A549 (cell line): ENCODE measurements at regions not wholly inside any gene's neighbourhood (a gene's known extent, or its start where the extent isn't known, plus 50 kb on each side); places are given as distances from the start of the nearest gene placed in this dataset.

Experiments used
- CTCF ChIP-seq: fragments of >200 bp; sonication (Bioruptor Twin); formaldehyde crosslinking; IDR thresholded peaks from 3 replicates; pipeline ENCODE4 v1.5.1; 2016
- EHF ChIP-seq: fragments of 250-450 bp; sonication (Bioruptor Pico); IDR thresholded peaks from 2 replicates; pipeline ENCODE4 v1.5.0; 2020; ENCODE audit warnings: mild to moderate bottlenecking
- EP300 ChIP-seq, 2 experiments: fragments of >200 bp; sonication (Bioruptor Twin); formaldehyde crosslinking; IDR thresholded peaks; 2 replicates in 1 of 2; 3 replicates in 1 of 2; pipeline ENCODE4 v1.6.1; 2016 to 2017
- HES2 ChIP-seq: fragments of >200 bp; sonication (Bioruptor Twin); formaldehyde crosslinking; IDR thresholded peaks from 2 replicates; pipeline ENCODE4 v1.6.1; 2016
- JUN ChIP-seq, 2 experiments: fragments of >200 bp; sonication (Bioruptor Twin); formaldehyde crosslinking; IDR thresholded peaks; 2 replicates in 1 of 2; 3 replicates in 1 of 2; pipeline ENCODE4 v1.6.1; 2016 to 2017
- MYC ChIP-seq: IDR thresholded peaks from 2 replicates; pipeline ENCODE4 v1.6.1; 2012; ENCODE audit warnings: mild to moderate bottlenecking, inconsistent platforms, low read length, improper control_type of control experiment, borderline replicate concordance
- PHF8 ChIP-seq: fragments of 200-600 bp; sonication (generic); IDR thresholded peaks from 2 replicates; pipeline ENCODE4 v1.6.1; 2016; ENCODE audit warnings: low read depth, mild to moderate bottlenecking, antibody characterized with exemption, moderate library complexity, borderline replicate concordance
- POLR2A ChIP-seq: IDR thresholded peaks from 2 replicates; pipeline ENCODE4 v1.6.1; 2012; ENCODE audit warnings: mild to moderate bottlenecking, low read length
- SMC3 ChIP-seq: fragments of >200 bp; sonication (Bioruptor Twin); formaldehyde crosslinking; IDR thresholded peaks from 3 replicates; pipeline ENCODE4 v1.6.1; 2018; ENCODE audit warnings: inconsistent platforms
- ZNF302 ChIP-seq: fragments of 250-450 bp; sonication (Bioruptor Pico); IDR thresholded peaks from 2 replicates; pipeline ENCODE4 v1.9.0; 2021; ENCODE audit warnings: inconsistent platforms, mild to moderate bottlenecking, moderate library complexity

DNA sequence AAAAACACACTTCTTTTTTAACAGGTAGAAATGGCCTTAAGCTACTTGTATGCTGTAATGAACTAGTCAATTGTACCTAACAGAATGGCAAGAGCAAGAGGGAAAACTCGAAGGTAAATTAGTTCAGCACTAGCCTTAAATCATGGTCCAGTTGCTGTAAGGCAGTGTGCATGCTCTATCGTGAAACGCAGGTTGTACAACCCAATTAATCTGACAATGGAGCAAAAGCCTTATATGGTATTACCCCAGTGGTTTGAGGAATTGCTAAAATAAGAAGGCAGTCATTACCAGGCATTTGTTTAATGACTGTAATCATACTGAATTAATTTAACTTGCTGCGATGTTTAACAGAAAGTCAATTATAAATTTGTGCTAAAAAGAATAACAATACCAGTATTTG, 69.3 kb upstream of the SOX4 start:
- TF ChIP-seq CTCF = no peak
- TF ChIP-seq HES2 = no peak
- TF ChIP-seq JUN (IDR thresholded peaks at IDR 0.05) = no peak
- TF ChIP-seq MYC = no peak
- TF ChIP-seq PHF8 = no peak
- TF ChIP-seq ZNF302 = no peak
- no peak for TF ChIP-seq EP300 (IDR thresholded peaks at IDR 0.05)
- TF ChIP-seq SMC3 = no peak
- TF ChIP-seq EHF (CRISPR knock-in tag) = no peak
- TF ChIP-seq POLR2A = no peak
